Renal cortical epithelial cell (primary cell): ENCODE measurements at regions not wholly inside any gene's neighbourhood (a gene's known extent, or its start where the extent isn't known, plus 50 kb on each side); places are given as distances from the start of the nearest gene placed in this dataset.

Source experiments
- DNase-seq: peaks from one replicate; pipeline ENCODE4 v3.0.0-alpha.2; 2011; ENCODE audit warnings: low read depth

DNA sequence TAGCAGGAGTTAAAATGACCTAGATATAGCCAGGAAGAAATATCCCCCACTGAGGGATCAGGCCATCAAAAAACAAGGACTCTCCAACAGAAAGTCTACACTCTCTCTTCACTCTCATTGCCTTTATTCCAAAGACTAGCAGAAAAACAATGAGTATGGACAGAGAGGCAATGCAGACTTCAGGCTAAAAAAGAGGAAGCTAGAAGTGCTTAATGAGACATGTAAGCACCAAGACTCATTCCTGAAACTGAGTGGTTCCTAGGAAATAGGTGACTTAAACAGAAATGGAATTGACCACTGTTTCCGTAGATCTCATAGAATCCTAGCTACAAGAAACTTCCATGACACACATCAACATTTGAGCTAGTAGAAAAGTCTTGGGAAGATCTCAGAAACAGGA is 387.3 kb downstream of the KDM5D start:
- peak; percentile 34 for DNase-seq

DNA sequence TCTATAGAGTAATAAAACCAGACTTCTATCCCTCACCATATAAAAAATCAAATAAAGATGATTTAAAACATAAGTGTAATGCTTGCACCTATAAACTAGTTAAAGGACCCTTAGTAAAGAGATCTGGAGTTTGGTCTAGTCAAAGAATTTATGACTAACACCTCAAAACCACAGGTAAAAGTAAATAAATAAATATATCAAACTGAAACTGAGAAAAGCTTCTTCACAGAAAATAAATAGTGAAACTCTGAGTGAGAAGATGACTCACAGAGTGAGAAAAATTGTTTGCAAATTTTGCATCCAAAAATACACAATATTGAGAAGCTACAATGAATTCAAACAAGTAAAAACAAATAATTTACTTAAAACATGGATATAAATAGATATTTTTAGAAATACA is 387.8 kb downstream of the KDM5D start:
- peak; percentile 65 for DNase-seq

DNA sequence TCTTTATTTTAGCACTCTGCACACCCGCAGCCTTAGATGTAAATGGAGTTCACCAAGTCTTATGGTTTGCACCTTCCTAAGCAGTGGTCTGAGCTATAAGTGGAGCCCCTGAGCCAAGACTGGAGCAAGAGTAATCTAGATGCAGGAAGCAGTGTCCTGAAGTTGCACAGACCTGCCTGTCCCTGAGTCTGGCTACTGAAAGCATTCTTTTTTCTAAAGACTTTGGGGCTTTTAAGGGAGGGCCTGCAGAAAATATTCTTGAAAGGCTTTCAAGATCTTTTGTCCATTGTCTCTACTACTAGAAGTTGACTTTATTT is 389.7 kb downstream of the KDM5D start:
- peak; percentile 0 for DNase-seq

DNA sequence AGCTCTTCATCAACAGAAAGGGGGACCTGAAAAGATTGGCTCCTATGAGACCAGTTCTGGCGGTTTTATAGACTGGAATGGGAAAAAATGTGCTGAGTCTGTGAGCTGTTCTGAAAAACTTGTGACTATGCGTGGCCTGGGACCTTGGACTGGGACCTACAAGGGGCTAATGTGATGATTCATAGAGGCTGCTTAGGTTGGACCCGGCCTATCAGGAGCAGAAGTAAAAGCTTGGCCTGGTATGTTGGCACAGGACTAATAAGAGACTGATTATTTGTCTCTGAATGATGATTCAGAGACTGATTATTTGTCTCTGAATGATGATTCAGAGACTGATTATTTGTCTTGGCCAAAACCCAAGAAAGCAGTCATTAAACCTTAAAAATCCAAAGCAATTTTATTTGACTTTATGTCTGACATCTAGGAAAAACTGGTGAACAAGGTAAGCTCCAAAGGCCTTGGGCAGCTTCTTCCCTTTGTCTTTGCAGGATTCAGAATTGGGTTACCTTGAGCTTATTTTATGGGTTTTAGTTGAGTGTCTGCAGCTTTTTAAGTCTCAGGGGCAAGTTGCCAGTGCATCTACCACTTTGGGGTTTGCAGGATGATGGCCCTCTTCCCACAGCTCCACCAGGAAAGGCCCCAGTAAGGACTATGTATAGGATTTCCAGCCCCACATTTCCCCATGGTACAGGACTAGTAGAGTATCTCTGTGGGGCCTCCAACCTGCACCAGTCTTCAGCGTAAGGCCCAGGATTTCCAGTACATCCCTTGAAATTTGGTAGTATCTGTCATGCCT is 390.3 kb downstream of the KDM5D start:
- DNase-seq, result peak; percentile 97

DNA sequence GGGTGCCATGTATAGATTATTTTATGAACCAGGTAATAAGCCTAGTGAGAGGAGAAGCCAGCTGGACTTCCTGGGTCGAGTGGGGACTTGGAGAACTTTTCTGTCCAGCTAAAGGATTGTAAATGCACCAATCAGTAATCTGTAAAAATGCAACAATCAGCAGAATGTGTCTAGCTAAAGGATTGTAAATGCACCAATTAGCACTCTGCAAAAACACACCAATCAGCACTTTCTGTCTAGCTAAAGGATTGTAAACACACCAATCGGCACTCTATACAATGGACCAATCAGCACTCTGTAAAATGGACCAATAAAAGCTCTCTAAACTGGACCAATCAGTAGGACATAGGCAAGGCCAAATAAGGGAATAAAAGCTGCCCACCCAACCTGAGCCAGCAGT is 392.9 kb downstream of the KDM5D start:
- no peak for DNase-seq

DNA sequence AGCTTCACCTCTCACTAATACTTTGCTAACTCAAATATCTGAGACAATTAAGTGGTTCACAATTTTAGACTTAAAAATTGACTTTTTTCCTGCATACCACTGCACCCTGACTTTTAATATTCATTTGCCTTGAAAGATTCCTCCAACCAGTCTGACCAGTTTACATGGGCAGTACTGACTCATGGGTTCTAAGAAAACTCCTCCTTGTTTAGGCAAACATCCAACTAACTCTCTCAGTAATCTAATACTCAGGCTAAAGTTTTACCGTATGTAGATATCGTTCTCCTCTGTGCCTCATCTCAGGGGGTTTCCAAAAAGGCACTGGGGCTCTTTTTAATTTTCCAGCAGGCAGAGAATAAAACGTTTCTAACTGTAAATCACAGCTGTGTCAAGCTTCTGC is 422.8 kb downstream of the KDM5D start:
- DNase-seq, result peak; percentile 51

DNA sequence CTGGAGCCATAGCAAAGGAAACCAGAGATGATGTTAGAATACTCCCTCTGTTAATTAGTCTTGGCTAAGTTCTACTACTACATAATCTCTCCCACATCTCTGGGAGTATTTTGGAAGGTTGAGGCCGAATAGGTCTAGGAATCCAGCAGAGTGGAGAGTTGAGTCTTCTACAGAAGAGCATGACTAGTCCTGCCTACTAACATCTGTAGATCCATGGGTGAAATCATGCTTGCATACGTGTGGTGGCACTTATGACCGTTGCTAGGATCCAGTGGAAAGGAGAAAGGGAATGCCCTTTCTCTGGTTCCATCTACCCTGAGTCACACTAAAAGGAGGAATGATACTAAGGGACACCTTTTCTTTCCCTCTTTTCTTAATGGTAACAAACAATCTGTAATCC is 425.4 kb downstream of the KDM5D start:
- DNase-seq, result no peak

DNA sequence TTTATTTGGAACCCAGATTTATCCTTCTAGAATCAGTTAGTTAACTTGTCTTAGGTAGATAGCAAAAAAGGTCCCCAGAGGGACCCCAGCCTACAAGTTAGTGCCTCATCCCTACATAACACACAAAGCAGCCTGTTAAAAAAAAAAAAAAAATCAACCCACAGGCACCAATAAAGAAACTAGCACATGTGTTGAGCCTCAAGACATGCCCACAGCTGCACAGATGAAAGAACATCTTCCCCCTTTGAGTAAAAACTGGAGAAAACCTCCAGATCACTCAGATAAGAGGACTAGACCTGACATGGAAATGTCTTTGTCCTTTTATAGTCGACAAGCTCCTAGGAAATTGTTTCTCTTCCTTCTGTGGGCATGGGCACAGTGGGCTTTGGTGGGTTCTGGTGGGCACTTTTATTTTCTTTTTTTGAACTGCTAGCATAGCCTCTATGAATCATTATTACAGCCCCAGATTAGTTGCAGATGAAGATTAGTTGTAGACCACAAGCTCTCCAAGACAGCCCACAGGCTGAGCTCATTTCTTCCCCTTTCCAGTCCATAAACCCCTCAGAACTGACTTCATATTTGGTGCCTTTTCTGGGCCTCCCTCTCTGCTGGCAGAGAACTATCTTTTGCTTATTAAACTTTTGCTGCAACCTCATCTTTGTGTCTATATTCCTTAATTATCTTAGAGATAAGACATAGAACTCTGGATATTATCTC is 427.1 kb downstream of the KDM5D start:
- DNase-seq, result no peak

DNA sequence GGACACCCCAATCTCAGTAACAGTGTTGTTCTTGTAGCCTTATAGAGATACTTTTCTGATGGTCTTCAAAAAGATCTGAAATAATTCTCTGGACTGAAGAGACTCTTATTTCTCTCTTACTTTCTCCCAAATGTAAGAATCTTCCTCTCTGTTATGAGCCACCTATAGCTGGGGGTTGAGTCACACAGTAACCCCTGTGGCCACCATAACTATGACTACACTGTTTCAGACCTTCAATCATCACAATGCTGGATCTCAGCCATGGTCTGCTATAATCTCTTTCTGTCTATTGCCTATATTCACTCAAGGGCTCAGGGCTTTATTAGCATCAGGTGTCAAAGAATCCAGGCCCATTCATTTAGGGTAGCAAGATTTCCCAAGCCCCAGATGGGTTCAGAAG is 436.9 kb downstream of the KDM5D start:
- no peak for DNase-seq

DNA sequence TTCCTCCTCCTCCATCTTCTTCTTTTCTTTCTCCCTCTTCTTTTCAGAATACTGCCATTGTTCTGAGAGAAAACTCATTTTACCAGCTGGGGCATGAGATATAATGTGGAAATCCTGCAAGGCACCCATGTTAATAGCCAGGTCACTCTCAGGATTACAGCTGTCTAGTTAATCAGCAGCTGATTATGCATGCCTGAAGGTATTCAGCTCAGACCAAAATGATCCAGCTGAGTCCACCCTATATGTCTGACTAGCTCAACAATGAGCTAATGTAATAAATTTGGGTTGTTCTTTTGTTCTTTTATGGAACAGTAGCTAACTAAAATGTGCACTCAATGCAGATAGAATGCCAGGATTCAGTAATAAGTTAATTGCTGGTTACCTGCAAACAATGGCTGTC is 441.4 kb downstream of the KDM5D start:
- peak; percentile 77 for DNase-seq

DNA sequence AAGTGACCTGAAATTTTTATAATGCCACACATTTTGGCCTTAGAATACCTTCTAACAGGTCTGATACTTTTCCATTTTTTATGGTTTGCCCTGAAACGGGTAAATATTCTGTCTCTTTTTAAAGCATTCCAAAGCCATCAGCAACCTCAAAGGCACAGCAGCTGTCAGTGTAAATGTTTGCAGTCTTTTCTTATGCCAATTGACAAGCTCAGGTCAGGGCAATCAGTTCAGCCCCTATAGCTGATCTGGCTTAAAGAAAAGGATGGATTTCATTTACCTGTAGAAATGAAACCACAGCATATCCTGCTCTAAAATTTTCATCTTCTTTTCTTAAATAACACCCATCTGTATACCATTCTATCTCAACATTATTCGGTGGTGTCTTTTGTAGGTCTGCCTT is 453.6 kb downstream of the KDM5D start:
- DNase-seq, result no peak

DNA sequence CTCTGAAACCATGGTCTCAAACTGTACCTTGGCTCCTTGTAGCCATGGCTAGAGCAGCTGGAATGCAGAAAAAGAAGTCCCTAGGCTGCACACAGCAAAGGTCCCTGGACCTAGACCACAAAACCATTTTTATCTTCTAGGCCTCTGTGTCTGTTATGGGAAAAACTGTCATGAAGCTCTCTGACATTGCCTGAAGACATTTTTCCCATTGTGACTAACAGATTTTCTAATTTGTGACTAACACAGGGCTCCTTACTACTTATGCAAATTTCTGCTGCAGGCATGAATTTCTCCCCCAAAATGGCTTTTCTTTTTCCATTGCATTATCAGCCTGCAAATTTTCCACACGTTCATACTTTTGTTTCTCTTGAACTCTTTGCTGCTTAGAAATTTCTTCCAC is 470.4 kb downstream of the KDM5D start:
- peak; percentile 1 for DNase-seq

DNA sequence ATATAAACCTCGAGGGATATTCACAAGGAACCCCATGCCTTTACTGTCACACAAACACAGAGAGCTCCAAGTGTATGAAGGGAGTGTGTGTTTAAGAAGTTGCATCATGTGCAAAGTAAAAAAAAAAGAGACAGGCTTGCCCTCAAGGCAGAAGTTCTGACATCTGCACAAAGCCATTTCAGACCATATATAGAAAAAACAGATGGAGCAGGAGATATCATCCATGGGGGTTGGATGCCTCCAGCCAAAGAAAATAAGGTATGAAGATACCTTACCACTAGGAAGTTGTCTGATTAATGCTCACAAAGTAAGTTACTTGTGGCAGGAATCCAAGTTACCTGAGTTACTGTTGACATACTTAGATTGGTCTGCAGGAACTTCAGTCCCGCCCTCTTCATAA is 476.2 kb downstream of the KDM5D start:
- DNase-seq, result peak; percentile 50

DNA sequence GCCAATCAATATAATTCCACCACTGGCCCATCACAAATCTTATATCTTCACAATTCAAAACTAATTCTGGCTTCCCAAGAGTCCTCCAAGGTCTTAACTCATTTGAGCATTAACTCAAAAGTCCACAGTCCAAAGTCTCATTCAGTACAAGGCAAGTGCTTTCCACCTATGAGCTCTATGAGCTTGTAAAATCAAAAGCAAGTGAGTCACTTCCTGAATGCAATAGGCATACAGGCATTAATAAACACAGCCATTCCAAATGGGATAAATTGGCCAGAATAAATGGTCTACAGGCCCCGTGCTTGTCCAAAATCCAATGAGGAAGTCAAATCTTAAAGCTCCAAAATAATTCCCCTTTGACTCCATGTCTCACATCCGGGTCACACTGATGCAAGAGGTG is 479.1 kb downstream of the KDM5D start:
- peak; percentile 60 for DNase-seq

DNA sequence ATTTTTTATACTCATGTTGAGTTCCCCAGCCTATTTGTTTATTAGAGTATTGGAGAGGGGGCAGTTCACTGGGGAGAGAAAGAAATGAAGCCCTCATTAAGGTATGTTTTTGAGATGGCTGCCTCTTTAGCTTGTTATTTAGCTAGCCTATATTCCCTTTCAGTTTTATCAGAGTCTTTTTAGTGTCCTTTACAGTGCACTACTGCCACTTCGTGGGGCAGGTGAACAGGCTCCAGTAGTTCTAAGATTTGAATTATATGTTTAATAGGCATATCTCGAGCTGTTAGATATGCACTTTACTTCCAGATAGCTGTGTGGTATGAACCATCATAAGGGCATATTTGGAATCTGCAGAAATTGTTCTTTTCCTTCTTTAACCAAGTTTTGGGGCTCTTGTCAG is 482.2 kb downstream of the KDM5D start:
- no peak for DNase-seq

DNA sequence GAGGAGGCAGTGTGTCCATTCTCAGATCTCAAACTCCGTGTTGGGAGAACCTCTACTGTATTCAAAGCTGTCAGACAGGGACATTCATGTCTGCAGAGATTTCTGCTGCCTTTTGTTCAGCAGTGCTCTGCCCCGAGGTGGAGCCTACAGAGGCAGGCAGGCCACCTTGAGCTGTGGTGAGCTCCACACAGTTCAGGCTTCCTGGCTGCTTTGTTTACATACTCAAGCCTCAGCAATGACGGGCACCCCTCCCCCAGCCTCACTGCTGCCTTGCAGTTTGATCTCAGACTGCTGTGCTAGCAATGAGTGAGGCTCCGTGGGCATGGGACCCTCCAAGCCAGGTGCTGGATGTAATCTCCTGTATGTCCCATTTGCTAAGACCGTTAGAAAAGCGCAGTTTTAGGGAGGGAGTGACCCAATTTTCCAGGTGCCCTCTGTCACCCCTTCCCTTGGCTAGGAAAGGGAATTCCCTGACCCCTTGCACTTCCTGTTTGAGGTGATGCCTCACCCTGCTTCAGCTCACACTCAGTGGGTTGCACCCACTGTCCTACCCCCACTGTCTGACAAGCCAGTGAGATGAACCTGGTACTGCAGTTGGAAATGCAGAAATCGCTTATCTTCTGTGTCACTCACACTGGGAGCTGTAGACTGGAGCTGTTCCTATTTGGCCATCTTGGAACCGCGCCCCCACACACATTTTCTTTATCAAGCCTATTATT is 458.9 kb upstream of the HSFY2 start:
- DNase-seq, result peak; percentile 15

DNA sequence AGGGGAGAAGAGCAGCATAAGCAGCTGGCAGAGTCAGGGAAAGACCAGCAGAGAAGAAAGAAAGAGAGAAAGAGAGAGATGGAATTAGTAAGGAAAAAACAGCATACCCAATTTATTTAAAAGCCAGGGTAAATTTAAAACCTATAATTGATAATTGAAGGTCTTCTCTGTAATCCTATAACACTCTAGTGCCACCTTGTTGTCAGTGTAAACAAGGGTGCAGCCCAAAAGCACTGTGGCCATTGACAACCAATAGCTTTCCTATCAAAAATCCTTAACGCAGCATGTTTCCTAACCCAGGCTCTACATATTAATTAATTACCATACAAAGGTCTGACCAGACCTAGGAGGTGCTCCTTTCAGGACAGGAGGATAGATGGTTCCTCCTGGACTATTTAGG is 447.2 kb upstream of the HSFY2 start:
- DNase-seq, result no peak

DNA sequence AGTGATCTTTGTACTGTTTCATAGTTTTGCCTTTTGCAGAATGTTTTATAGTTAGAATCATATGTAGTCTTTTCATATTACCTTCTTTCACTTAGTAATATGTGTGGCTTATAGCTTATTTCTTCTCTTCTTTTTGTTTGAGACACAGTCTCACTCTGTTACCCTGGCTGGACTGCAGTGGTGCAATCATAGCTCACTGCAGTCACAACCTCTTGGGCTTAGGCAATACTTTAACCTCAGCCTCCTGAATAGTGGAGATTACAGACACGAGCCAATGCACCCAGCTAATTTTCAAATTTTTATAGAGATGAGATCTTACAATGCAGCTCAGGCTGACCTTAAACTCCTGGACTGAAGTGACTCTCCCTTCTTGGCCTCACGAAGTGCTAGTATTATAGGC is 435.4 kb upstream of the HSFY2 start:
- DNase-seq, result peak; percentile 40

DNA sequence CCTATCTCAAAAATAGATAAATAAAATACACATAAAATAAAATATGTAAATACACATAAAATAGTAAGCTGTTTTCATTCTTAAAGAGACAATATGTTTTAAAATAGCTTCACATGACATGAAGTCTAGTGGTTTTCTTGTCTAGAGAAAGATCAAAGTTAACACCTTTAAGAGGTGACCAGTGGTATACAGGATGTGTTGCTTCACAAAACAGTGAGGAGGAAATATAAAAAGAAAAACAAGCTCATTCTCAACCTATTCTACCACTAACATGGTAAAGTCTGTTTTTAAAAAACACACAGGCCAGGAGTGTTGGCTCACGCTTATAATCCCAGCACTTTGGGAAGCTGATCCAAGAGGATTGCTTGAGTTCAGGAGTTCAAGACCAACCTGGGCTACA is 433.5 kb upstream of the HSFY2 start:
- no peak for DNase-seq

DNA sequence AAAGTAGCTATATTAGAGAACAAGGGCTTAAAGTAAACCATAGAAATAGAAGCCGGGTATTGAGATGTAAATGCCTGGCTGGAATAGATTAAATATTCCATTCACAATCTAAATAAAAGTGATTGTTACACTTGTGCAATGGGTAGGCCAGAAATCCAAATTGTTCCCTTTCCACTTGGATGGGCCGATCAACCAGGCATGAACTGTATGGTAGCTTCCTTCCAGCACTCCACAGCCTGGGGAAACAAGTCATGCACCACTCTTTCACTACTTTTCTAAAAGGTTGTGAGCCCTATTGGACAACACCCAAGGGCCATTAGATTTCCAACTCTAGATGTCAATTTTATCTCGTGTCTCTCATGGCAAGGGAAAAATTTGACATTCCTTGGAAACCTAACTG is 407.3 kb upstream of the HSFY2 start:
- DNase-seq, result peak; percentile 33

DNA sequence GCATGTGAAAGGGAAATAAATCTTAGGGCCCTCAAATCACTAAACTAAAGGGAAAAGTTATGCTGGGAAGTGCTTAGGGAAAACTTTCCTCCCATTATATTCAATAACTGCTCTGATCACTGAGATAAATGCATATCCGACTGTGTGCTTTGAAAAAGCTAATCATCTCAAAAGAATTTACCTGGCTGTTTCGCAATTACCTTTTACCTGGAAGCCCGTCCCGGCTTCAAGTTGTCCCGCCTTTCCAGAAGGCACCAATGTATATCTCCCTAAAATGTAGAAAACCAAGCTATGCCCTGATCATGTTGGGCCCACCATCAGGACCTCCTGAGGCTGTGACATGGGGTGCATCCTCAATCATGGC is 394.6 kb upstream of the HSFY2 start:
- DNase-seq, result no peak

DNA sequence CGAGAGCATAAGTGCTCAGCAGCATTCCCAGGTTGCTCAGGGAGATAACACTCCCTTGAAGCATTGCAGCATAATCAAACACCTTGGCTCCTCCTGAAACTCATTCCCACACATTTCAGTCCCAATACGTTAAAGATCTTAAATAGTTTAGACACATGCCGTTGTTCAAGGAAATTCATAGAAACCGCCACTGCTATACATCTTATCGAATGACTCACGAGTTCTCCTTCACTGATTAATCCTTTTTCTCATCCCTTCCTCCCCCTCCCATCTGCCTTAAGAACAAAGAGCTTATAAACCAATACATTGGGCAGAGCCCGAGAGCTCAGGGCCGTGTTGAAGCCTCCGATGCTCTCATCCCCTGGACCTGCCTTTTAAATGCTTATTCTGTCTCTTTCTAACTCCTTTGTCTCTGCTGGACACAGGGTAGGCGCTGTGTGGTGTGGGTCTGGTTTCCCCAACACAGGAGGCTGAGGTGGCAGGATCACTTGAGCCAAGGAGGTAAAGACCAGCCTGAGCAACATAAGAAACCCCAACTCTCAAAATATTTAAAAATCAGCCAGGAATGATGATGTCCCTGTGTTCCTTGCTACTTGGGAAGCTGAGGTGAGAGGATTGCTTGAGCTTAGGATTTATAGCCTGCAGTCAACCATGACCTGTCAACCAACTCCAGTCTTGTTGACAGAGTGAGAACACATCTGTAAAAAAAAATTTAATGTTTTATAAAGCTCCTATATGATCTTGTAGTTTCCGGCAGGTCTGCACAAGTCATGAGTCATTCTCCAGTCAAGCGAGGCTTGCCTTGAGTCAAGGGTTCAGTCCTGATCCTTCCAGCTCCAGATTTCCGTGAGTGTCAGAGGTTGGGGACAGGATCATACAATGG is 394.0 kb upstream of the HSFY2 start:
- peak; percentile 86 for DNase-seq
